ENCODE measurements at regions not wholly inside any gene's neighbourhood (a gene's known extent, or its start where the extent isn't known, plus 50 kb on each side); places are given as distances from the start of the nearest gene placed in this dataset.

DNA sequence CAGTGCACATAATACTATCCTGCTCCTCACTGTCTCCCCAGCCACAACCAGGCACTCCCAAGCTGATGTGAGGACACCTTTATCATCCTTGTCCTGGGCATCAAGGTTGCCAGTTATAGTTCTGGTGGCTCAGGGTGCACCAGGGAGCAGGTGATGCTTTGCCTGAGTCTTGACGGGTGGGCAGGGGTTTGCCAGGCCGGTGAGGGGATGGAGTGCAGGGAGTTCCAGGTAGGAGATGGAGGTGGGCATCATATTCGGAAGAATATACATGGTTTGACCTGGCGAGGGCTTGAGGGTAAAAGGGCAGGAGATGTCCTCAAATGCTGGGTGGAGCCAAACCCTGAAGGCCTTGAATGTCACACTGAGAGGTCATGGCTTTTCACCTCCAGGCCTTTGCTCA is 115.8 kb upstream of the CRHR1 start:
- TF ChIP-seq POLR2A (IDR thresholded peaks at IDR 0.05; ENCODE audit: low read depth) (no peak), POLR2AphosphoS5 (IDR thresholded peaks at IDR 0.05) (no peak), EP300 (IDR thresholded peaks at IDR 0.05) (no peak)
